HEK293 (cell line): ENCODE measurements at regions not wholly inside any gene's neighbourhood (a gene's known extent, or its start where the extent isn't known, plus 50 kb on each side); places are given as distances from the start of the nearest gene placed in this dataset.

ENCODE experiments used
- CTCF ChIA-PET: fragments of 350-600 bp; formaldehyde crosslinking; extraction: SDS; loops from one replicate; lab custom pipeline; 2021; ENCODE audit warnings: antibody characterized with exemption; lab: Yijun Ruan, JAX
- POLR2A ChIA-PET: fragments of 300-600 bp; formaldehyde crosslinking; extraction: SDS; loops from one replicate; lab custom pipeline; 2020; ENCODE audit warnings: antibody characterized with exemption, inconsistent platforms; lab: Yijun Ruan, JAX
- H3K27ac ChIP-seq: fragments of 200-500 bp; sonication (Bioruptor generic); 2 replicates; pipeline ENCODE4 v1.5.1; 2014; ENCODE audit warnings: low read depth, low read length, control low read depth, inconsistent platforms; ENCODE audit errors: extremely low read depth
- H3K36me3 ChIP-seq, 2 experiments: fragments of 200-500 bp in 1 of 2; sonication (Bioruptor generic) in 1 of 2; 1 replicate in 1 of 2; 2 replicates in 1 of 2; pipeline ENCODE4 v1.5.1; 2014 to 2017; ENCODE audit warnings: inconsistent platforms in 2 of 2, low read length in 2 of 2; ENCODE audit not compliant: control insufficient read depth in 2 of 2, insufficient read depth in 1 of 2
- H3K4me1 ChIP-seq: fragments of 200-500 bp; sonication (Bioruptor generic); 2 replicates; pipeline ENCODE4 v1.5.1; 2014; ENCODE audit warnings: mild to moderate bottlenecking, low read length, inconsistent platforms; ENCODE audit not compliant: control insufficient read depth, insufficient read depth
- H3K4me3 ChIP-seq: 2 replicates; pipeline ENCODE4 v1.5.1; 2011; ENCODE audit warnings: low read depth, mild to moderate bottlenecking, control low read depth, low read length, moderate library complexity
- H3K9me3 ChIP-seq: fragments of 200-500 bp; sonication (Bioruptor generic); 2 replicates; pipeline ENCODE4 v1.5.1; 2014; ENCODE audit warnings: low read depth, low read length, inconsistent platforms; ENCODE audit not compliant: control insufficient read depth, insufficient read depth
- AEBP2 ChIP-seq: fragments of 450-650 bp; formaldehyde crosslinking; IDR thresholded peaks from 2 replicates; pipeline ENCODE4 v1.5.1; 2016; ENCODE audit warnings: missing biosample characterization, missing genetic modification characterization, borderline replicate concordance
- GLIS2 ChIP-seq: fragments of 450-650 bp; formaldehyde crosslinking; IDR thresholded peaks from 2 replicates; pipeline ENCODE4 v1.5.1; 2016; ENCODE audit warnings: missing biosample characterization, missing genetic modification characterization
- HOXA7 ChIP-seq: sonication (generic); formaldehyde crosslinking; IDR thresholded peaks from 2 replicates; pipeline ENCODE4 v1.8.1; 2022; ENCODE audit warnings: missing genetic modification reagents, borderline replicate concordance
- SETDB1 ChIP-seq: IDR thresholded peaks from one replicate; pipeline ENCODE4 v1.6.1; 2017; ENCODE audit warnings: mild to moderate bottlenecking, low read length, moderate library complexity, mixed read lengths; ENCODE audit not compliant: insufficient read length
- ZBTB17 ChIP-seq: fragments of 450-650 bp; formaldehyde crosslinking; IDR thresholded peaks from 2 replicates; pipeline ENCODE4 v1.5.1; 2016; ENCODE audit warnings: missing biosample characterization, missing genetic modification characterization
- ZNF155 ChIP-seq: fragments of 450-650 bp; formaldehyde crosslinking; IDR thresholded peaks from 2 replicates; pipeline ENCODE4 v1.5.1; 2016; ENCODE audit warnings: missing biosample characterization, missing genetic modification characterization
- ZNF16 ChIP-seq: fragments of 450-650 bp; formaldehyde crosslinking; IDR thresholded peaks from 2 replicates; pipeline ENCODE4 v1.5.1; 2016; ENCODE audit warnings: low read depth, missing biosample characterization, missing genetic modification characterization
- ZNF169 ChIP-seq: fragments of 450-650 bp; formaldehyde crosslinking; IDR thresholded peaks from 2 replicates; pipeline ENCODE4 v1.5.1; 2016; ENCODE audit warnings: missing biosample characterization, missing genetic modification characterization
- ZNF19 ChIP-seq: fragments of 450-650 bp; formaldehyde crosslinking; IDR thresholded peaks from 2 replicates; pipeline ENCODE4; 2016; ENCODE audit warnings: missing biosample characterization, missing genetic modification characterization, low read depth
- ZNF221 ChIP-seq: fragments of 450-650 bp; formaldehyde crosslinking; IDR thresholded peaks from 2 replicates; pipeline ENCODE4 v1.5.1; 2017; ENCODE audit warnings: missing biosample characterization, missing genetic modification characterization, borderline replicate concordance
- ZNF37A ChIP-seq: fragments of 450-650 bp; IDR thresholded peaks from 2 replicates; pipeline ENCODE4 v1.5.1; 2018; ENCODE audit warnings: missing biosample characterization, missing genetic modification characterization
- ZNF404 ChIP-seq: fragments of 450-650 bp; formaldehyde crosslinking; IDR thresholded peaks from 2 replicates; pipeline ENCODE4 v1.5.1; 2017; ENCODE audit warnings: missing biosample characterization, missing genetic modification characterization
- ZNF426 ChIP-seq: fragments of 450-650 bp; formaldehyde crosslinking; IDR thresholded peaks from 2 replicates; pipeline ENCODE4 v1.5.1; 2017; ENCODE audit warnings: missing biosample characterization, missing genetic modification characterization, mild to moderate bottlenecking, inconsistent platforms, moderate library complexity
- ZNF596 ChIP-seq: fragments of 450-650 bp; IDR thresholded peaks from 2 replicates; pipeline ENCODE4 v1.5.0; 2018; ENCODE audit warnings: missing biosample characterization, mild to moderate bottlenecking, missing genetic modification characterization, moderate library complexity
- ZNF629 ChIP-seq: fragments of 450-650 bp; formaldehyde crosslinking; IDR thresholded peaks from 2 replicates; pipeline ENCODE4 v1.5.1; 2017; ENCODE audit warnings: missing biosample characterization, missing genetic modification characterization
- ZNF768 ChIP-seq: fragments of 450-650 bp; formaldehyde crosslinking; IDR thresholded peaks from 2 replicates; pipeline ENCODE4 v1.5.1; 2018; ENCODE audit warnings: missing biosample characterization, mild to moderate bottlenecking, missing genetic modification characterization
- TF ChIP-seq, protein P1 (sequence below): fragments of 450-650 bp; formaldehyde crosslinking; IDR thresholded peaks from 2 replicates; pipeline ENCODE4 v1.5.1; 2017; ENCODE audit warnings: missing biosample characterization, missing genetic modification characterization

GRCh38 chr2:120866071-120866470 lies 130.4 kb downstream of the GLI2 start:
- CTCF ChIA-PET: interaction anchor here (0.7 kb wide), 1 partner anchor 20 kb away, joined by 3 read pairs; no protein-coding TSS in a partner anchor
- H3K27ac ChIP-seq: no peak overlapping the region
- no peak for TF ChIP-seq ZNF596 (tag by site-specific recombination)
- no peak for TF ChIP-seq ZNF426 (tag by site-specific recombination)
- TF ChIP-seq ZNF629 (tag by site-specific recombination): no peak
- no peak for TF ChIP-seq ZNF404 (tag by site-specific recombination)
- TF ChIP-seq GLIS2 (tag by site-specific recombination): no peak
- no peak for TF ChIP-seq AEBP2 (tag by site-specific recombination)
- no peak for TF ChIP-seq SETDB1
- no peak for TF ChIP-seq ZNF37A (tag by site-specific recombination)
- TF ChIP-seq ZNF221 (tag by site-specific recombination): no peak
- no peak for TF ChIP-seq HOXA7 (CRISPR knock-in tag)
- TF ChIP-seq, all 188 proteins: peak for 0
- Histone ChIP-seq H3K9me3 (no peaks in the 10 kb centered on the region), H3K4me3 (no peak overlapping the region), H3K4me1 (no peaks in the 10 kb centered on the region), H3K36me3 (no peaks in the 10 kb centered on the region)
- POLR2A ChIA-PET: no interaction called here

DNA sequence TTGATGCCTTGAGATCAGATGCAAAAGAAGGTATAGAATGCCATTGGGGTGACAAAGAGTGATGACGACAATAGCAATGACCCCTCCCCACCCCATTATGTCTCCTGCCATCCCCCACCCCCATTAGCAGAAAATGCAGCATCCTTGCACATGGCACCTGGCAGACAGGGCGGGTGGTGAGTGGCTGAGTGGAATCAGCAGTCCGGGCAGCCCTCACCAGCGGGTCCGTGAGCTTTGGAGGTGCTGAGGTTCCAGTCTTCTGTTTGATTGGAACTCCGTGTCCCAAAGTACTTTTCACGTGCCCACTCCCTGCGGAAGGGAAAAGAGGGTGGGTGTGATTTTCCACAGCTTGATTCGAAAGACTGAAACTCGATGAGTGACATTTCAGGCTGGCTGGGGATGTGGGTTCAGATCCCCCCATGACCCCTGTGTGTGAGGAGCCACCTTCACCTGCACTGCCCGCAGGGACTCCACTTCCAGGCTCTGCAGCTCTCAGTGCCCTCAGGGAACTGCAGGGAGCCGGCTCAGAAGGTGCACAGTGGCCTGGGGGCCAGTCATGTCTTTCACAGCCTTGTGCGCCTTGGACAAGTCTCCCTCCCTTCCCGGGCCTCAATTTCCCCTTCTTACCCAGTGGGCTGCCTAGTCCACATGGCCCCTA lies 130.9 kb downstream of the GLI2 start:
- Histone ChIP-seq H3K36me3 (no peaks in the 10 kb centered on the region), H3K27ac (no peak overlapping the region), H3K9me3 (no peaks in the 10 kb centered on the region), H3K4me1 (no peaks in the 10 kb centered on the region), H3K4me3 (no peak overlapping the region)
- TF ChIP-seq ZNF16 (tag by site-specific recombination) (no peak), ZNF169 (tag by site-specific recombination) (no peak), ZNF155 (tag by site-specific recombination) (no peak), ZBTB17 (tag by site-specific recombination) (no peak), ZNF768 (no peak), ZNF19 (tag by site-specific recombination) (no peak)
- TF ChIP-seq, protein P1, sequence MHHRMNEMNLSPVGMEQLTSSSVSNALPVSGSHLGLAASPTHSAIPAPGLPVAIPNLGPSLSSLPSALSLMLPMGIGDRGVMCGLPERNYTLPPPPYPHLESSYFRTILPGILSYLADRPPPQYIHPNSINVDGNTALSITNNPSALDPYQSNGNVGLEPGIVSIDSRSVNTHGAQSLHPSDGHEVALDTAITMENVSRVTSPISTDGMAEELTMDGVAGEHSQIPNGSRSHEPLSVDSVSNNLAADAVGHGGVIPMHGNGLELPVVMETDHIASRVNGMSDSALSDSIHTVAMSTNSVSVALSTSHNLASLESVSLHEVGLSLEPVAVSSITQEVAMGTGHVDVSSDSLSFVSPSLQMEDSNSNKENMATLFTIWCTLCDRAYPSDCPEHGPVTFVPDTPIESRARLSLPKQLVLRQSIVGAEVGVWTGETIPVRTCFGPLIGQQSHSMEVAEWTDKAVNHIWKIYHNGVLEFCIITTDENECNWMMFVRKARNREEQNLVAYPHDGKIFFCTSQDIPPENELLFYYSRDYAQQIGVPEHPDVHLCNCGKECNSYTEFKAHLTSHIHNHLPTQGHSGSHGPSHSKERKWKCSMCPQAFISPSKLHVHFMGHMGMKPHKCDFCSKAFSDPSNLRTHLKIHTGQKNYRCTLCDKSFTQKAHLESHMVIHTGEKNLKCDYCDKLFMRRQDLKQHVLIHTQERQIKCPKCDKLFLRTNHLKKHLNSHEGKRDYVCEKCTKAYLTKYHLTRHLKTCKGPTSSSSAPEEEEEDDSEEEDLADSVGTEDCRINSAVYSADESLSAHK (tag by site-specific recombination): no peak
- CTCF ChIA-PET: no interaction called here
- POLR2A ChIA-PET: no interaction called here
